ENCODE measurements at regions not wholly inside any gene's neighbourhood (a gene's known extent, or its start where the extent isn't known, plus 50 kb on each side); places are given as distances from the start of the nearest gene placed in this dataset.
"Not testable (repeated sequence)": the region's sequence is repeated elsewhere in the genome, so short reads cannot be mapped to it uniquely, and the experiment has no call there.

DNA sequence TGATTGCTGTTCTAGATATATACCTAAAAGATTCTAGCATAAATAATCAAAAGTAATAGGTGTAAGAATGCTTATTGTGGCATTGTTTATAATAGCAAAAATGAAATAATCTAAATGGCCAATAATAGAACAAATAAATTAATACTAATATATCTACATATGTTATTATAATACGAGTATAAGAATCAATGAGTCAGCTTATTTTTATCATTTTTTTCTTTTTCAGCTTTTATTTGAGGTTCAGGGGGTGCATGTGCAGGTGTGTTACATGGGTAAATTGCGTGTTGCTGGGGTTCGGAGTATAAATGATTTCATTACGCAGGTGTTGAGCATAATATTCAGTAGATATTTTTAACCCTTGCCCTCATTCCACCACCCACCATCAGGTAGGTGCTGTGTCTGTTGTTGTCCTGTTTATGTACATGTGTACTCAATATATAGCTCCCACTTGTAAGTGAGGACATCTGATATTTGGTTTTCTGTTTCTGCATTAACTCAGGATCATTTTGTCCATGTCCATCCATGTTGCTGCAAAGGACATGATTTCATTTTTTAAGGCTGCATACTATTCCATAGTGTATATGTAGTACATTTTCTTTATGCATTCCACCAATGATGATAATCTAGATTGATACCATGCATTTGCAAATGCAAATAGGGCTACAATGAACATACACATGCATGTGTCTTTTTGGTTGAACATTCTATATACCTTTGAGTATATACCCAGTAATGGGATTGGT lies 122.2 kb upstream of the GMNC start:
- no peak overlapping the region for H3K27ac ChIP-seq
- TF ChIP-seq, protein P1, sequence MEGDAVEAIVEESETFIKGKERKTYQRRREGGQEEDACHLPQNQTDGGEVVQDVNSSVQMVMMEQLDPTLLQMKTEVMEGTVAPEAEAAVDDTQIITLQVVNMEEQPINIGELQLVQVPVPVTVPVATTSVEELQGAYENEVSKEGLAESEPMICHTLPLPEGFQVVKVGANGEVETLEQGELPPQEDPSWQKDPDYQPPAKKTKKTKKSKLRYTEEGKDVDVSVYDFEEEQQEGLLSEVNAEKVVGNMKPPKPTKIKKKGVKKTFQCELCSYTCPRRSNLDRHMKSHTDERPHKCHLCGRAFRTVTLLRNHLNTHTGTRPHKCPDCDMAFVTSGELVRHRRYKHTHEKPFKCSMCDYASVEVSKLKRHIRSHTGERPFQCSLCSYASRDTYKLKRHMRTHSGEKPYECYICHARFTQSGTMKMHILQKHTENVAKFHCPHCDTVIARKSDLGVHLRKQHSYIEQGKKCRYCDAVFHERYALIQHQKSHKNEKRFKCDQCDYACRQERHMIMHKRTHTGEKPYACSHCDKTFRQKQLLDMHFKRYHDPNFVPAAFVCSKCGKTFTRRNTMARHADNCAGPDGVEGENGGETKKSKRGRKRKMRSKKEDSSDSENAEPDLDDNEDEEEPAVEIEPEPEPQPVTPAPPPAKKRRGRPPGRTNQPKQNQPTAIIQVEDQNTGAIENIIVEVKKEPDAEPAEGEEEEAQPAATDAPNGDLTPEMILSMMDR (conservative IDR thresholded peaks at IDR 0.05) = no peak

DNA sequence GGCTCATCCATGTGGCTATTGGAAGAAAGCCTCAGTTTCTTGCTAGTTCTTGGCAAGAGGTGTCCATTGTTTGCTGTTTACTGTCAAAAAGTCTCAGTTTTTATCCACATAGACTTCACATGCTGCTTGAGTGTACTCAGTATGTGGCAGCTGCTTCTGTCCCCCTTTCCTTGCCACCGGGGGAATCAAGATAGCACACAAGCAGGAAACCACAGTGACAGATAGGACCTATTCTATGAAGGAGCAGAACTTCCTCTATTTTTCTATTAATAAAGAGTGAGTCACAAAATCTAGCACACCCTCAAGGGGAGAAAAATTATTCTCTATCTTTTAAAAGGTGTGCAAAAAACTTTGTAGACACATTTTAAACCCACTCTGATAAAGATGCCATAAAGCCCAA lies 121.4 kb upstream of the GMNC start:
- TF ChIP-seq, protein P1 (conservative IDR thresholded peaks at IDR 0.05) = no peak
- no peak overlapping the region for H3K27ac ChIP-seq

DNA sequence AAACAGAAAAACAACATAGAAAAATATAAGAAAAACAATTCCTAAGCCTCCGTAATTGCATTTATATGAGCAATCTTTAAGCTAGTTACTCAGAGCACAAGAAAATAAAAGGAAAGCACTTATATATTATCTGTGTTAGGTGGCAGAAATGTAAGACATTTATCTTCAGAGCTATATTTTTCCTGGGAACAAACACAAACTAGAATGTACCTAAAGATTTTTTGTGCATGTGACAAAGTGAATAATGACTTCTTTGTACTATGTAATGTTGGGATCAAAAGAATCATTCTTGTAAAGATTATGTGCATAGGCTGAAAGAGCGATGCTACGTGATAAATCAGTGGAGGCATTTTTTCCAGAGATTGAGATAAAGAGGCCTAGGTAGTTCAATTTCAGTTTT lies 111.3 kb upstream of the GMNC start:
- TF ChIP-seq, protein P1 (conservative IDR thresholded peaks at IDR 0.05) = no peak
- H3K27ac ChIP-seq = no peak overlapping the region

DNA sequence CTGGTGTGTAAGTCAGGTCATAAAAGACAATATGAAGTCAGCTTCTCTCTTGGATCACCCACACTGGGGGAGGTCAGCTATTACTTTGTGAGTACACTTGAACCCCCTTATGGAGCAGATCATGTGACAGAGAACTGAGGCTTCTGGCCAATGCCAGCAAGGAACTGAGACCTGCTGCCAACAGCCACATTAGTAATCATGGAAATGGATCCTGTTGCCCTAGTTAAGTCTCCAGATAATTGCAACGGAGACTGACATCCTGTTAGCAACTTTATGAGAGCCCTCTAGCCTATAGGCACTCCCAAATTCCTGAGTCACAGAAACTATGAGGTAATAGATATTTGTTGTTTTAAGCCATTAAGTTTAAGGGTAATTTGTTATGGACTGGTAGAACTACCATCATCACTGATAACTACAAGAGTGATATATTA lies 110.4 kb upstream of the GMNC start:
- H3K27ac ChIP-seq = no peak overlapping the region
- TF ChIP-seq, protein P1 (conservative IDR thresholded peaks at IDR 0.05) = no peak

DNA sequence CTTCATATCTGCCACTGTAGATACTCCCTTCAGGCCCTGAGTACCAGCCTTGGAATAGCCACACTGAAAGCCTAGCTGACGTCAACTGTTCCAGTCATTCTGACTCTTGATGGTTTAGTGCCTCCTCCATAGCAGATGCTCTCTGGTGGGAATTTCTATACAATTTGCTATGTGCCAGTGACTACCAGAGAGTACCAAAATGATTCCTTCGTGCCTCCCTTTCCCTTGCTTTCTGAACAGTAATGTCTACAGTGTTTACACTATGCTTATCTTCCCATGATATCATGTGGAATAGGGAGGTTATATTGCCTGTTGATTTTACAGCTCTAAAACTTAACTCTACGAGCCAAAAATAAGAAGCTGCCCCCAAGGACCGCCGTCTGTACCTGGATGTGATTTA lies 109.7 kb upstream of the GMNC start:
- no peak overlapping the region for H3K27ac ChIP-seq
- TF ChIP-seq, protein P1 (conservative IDR thresholded peaks at IDR 0.05) = no peak

DNA sequence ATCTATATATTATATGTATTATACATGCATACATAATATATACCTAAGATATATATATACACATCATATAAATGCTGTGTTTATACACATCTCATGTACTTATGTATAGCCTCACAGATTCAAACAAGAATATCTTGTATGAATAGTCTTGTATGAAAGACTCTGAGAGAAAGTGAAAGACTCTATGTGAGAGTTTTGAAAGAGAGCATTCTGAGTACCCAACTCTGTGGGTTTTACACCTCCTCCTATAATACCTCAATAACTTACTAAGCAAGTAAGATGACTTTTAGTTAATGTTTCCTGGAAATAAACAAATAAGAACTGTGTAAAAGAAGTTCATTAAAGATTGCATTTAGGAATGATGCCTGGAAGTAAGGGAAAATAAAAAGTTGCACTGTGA lies 108.1 kb upstream of the GMNC start:
- TF ChIP-seq, protein P1 (conservative IDR thresholded peaks at IDR 0.05) = no peak
- no peak overlapping the region for H3K27ac ChIP-seq

DNA sequence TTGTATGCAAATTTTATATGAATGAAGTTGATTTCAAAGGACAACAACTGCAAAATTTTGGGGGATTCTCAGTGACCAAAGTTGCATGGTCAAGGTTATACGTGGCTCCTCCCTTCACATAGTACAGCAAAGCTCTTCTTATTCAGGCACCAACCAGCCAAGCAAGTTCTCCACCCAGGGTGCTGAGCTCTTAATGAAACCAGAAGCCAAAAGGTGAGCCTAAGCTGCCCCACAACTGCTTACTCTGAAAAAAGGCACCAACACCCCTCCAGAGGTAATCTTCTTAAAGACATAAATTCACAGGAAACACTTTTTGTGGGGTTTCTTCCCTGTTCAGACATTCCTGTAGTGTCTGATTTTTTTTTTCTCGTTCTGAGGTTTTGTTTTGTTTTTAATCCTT lies 106.1 kb upstream of the GMNC start:
- TF ChIP-seq, protein P1 (conservative IDR thresholded peaks at IDR 0.05) = no peak
- H3K27ac ChIP-seq = no peak overlapping the region

DNA sequence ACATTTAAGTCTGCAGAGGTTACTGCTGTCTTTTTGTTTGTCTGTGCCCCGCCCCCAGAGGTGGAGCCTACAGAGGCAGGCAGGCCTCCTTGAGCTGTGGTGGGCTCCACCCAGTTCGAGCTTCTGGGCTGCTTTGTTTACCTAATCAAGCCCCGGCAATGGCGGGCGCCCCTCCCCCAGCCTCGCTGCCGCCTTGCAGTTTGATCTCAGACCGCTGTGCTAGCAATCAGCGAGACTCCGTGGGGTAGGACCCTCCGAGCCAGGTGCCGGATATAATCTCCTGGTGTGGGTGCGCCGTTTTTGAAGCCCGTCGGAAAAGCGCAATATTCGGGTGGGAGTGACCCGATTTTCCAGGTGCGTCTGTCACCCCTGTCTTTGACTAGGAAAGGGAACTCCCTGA lies 102.4 kb upstream of the GMNC start:
- H3K27ac ChIP-seq = not testable (repeated sequence)

Measured in VCaP (cell line).